Activated T-cell treated with anti-CD3 and anti-CD28 coated beads, Interleukin-2, amount 50 U/mL, for 72 hours (primary cell): ENCODE measurements at regions not wholly inside any gene's neighbourhood (a gene's known extent, or its start where the extent isn't known, plus 50 kb on each side); places are given as distances from the start of the nearest gene placed in this dataset.

Source experiments
- ATAC-seq, 2 donors: fragments of 150-1000 bp; cut with Tn5 transposase; replicated peaks in 1 of 2; 2 replicates each; pipeline ENCODE4 v1.10.0; 2021; ENCODE audit warnings: moderate library complexity in 2 of 2, mild to moderate bottlenecking in 1 of 2
- DNase-seq, 2 donors: peaks; one replicate each; pipeline ENCODE4 v3.0.0; 2021 to 2022; ENCODE audit warnings: mixed read lengths in 1 of 2
- H3K27ac Mint-ChIP-seq: one replicate; pipeline ENCODE4 v1.8.0; 2022; ENCODE audit warnings: mild to moderate bottlenecking, moderate library complexity, mixed read lengths
- H3K27me3 Mint-ChIP-seq: one replicate; pipeline ENCODE4 v1.8.0; 2022; ENCODE audit warnings: low read depth, mixed read lengths
- H3K36me3 Mint-ChIP-seq, 2 donors: one replicate each; pipeline ENCODE4 v1.8.0; 2022; ENCODE audit warnings: mixed read lengths in 2 of 2, mild to moderate bottlenecking in 1 of 2; ENCODE audit not compliant: insufficient read depth in 2 of 2
- H3K4me1 Mint-ChIP-seq: one replicate; pipeline ENCODE4 v1.8.0; 2022; ENCODE audit warnings: low read depth, mixed read lengths
- H3K4me3 Mint-ChIP-seq, 2 donors: one replicate each; pipeline ENCODE4 v1.8.0; 2022; ENCODE audit warnings: mild to moderate bottlenecking in 2 of 2, mixed read lengths in 2 of 2, moderate library complexity in 2 of 2
- H3K9me3 Mint-ChIP-seq, 2 donors: one replicate each; pipeline ENCODE4 v1.8.0; 2022; ENCODE audit warnings: mixed read lengths in 2 of 2

DNA sequence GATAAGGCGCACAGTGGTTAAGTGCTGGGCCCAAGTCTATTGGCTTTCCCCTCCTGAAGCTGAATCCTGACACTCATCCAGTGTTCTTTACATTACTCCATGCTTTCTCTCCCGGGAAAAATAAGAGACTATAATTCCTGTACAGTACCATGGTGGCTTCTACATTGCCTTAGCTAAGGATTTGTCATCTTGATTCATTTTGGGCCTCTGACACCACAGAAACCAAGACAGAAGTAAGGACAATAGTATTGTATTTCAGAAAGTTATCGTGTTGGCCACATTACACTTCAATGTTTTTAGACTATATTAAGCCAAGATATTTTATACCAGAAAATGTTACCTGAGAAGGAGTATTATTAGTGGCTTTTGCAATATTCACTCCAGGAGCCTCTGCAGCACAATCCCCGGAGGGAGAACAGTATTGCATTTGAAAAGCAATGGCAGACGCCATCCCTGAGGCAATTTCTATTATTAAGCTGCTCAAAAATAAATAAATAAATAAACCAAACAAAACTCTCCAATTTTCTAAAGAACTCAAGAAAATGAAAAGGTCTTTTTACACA, 267.9 kb downstream of the ENC1 start:
- Mint-ChIP-seq H3K36me3 (no peaks in the 10 kb centered on the region), H3K4me1 (no peaks in the 10 kb centered on the region), H3K4me3 (no peak overlapping the region), H3K27ac (no peak overlapping the region), H3K9me3 (no peaks in the 10 kb centered on the region), H3K27me3 (peaks cover 16% of the 10 kb centered on the region)
- no peak for DNase-seq
- ATAC-seq, result no peak

DNA sequence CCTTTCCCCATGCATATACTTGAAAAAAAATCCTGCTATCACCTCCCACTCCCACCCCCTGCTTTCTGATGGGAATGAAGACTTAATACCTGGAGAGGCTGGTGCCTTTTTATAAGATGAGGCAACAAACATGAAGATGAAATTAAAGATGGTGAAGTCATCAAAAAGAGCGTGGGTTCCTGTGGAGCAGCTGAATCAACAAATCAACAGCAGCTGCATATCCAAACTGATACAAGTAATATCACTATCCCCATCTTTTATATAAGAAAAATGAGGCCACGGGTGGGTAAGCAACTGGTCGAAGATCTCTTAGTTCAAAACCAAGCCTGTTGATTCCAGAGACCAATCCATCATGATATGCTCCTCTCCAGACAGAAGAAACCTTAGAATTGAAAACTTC, 268.5 kb downstream of the ENC1 start:
- no peak overlapping the region for H3K4me3 Mint-ChIP-seq
- no peaks in the 10 kb centered on the region for H3K4me1 Mint-ChIP-seq
- no peaks in the 10 kb centered on the region for H3K36me3 Mint-ChIP-seq
- peaks cover 11% of the 10 kb centered on the region for H3K27me3 Mint-ChIP-seq
- no peak overlapping the region for H3K27ac Mint-ChIP-seq
- ATAC-seq (no peak), DNase-seq (no peak)
- H3K9me3 Mint-ChIP-seq, result no peaks in the 10 kb centered on the region

DNA sequence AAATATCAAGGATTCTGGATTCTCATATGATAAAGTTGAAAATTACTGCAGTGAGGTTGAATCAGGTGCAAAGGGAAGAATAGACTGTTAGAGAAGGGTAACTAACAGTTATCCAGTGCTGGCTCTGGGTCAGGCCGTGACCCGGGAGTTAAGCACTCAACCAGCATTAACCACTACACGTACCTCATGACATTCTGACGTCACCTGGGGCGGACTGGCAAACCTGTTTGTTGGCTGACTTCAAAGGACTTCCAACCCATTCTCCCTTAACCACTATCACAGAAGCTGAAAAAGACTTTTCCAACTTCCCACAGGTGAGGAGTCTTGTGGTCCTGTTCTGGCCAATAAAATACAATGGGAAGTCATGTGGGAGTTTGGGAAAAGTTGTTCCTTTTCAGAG, 268.9 kb downstream of the ENC1 start:
- no peak for ATAC-seq
- H3K36me3 Mint-ChIP-seq, result no peaks in the 10 kb centered on the region
- H3K4me1 Mint-ChIP-seq, result no peaks in the 10 kb centered on the region
- H3K27me3 Mint-ChIP-seq, result peaks cover 11% of the 10 kb centered on the region
- no peak overlapping the region for H3K27ac Mint-ChIP-seq
- no peak overlapping the region for H3K4me3 Mint-ChIP-seq
- DNase-seq, result no peak
- no peaks in the 10 kb centered on the region for H3K9me3 Mint-ChIP-seq

DNA sequence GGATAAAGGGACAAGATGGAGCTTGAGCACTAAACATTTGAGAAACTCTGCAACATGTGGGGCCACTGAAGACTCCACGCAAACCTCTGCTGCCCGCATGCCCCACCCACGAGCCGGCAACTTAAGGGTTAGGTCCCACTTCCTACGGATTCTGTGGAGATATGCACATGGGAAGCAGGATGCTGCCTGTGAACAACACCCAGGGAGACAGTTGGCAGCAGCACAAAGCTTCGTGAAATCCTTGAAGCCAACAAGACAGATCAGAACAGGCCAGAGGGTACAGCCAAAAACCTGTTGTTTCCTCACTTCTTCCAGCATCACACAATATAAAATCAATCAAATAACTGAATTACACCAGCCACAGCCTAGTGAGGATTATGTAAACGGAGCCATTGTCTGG, 270.4 kb downstream of the ENC1 start:
- H3K4me1 Mint-ChIP-seq, result no peaks in the 10 kb centered on the region
- ATAC-seq, result no peak
- peaks cover 5% of the 10 kb centered on the region for H3K27me3 Mint-ChIP-seq
- H3K9me3 Mint-ChIP-seq, result no peaks in the 10 kb centered on the region
- no peak overlapping the region for H3K4me3 Mint-ChIP-seq
- H3K27ac Mint-ChIP-seq, result no peak overlapping the region
- no peaks in the 10 kb centered on the region for H3K36me3 Mint-ChIP-seq
- no peak for DNase-seq

DNA sequence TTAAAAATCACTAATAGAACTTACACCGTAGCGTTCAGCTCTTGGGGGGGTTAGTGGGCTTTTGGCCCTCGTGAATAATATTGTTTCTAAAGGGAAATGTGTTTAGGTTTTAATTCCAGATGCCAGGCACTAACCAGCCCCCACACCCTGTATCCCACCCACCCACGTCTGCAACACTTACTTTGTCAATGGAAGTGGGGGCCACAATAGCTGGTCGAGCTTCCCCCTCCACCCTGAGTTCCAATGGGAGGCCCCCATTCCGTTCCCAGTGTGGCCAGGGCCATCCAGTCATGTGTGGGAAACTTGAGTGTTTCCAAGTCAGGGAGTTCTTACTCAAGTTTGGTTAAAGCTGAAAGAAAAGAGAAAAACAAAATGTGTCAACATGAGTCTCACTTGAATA, 271.4 kb downstream of the ENC1 start:
- Mint-ChIP-seq H3K4me1 (no peaks in the 10 kb centered on the region), H3K27ac (no peak overlapping the region), H3K9me3 (no peaks in the 10 kb centered on the region), H3K4me3 (no peak overlapping the region), H3K27me3 (peaks cover 5% of the 10 kb centered on the region), H3K36me3 (no peaks in the 10 kb centered on the region)
- DNase-seq, result no peak
- ATAC-seq, result no peak

DNA sequence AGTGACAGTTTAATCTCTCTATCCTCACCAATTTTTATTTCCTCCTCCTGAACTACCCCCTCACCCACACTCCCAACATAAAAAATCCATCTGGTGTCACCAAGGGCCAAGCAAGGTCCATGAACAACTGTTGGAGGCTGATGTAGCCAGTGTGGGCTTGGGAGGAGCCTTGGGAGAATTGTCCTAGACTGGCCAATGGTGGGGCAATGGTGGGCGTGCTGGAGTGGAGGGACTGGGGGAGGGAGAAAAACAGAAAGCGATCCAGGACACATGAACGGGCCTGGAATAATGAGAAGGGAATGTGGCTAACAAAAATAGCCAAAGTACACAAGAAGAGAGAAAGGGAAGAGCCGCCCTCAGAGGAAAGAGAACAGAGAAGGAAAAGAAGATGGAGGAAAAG, 272.6 kb downstream of the ENC1 start:
- ATAC-seq (no peak), DNase-seq (no peak)
- H3K36me3 Mint-ChIP-seq, result no peaks in the 10 kb centered on the region
- no peaks in the 10 kb centered on the region for H3K4me1 Mint-ChIP-seq
- peaks cover 0 to 1% of the 10 kb centered on the region in 2 donors for H3K9me3 Mint-ChIP-seq
- H3K27me3 Mint-ChIP-seq, result peaks cover 17% of the 10 kb centered on the region
- no peak overlapping the region for H3K4me3 Mint-ChIP-seq
- H3K27ac Mint-ChIP-seq, result no peak overlapping the region

DNA sequence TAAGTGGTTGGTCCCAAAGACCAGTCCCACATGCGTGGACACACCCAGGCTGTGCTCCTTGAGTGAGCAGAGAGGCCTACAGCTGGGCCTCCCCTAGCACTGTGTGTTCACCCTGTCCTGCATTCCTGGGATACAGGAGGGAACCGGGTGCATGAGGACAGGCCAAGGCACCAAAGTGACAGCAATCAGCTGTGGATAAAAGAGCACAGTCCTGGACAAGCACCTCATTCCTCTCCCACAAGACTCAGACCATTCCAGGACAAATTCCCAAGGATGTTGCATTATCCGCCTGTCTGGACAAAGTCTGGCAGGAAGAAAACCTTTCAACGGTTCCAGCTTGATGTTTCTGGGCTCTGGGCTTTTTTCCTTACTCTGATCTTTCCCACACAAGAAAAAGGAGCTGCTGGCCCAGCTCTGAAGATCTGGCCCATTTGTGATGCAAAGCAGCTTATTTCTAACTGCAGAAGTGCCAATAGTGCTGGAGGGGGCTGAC, 273.2 kb downstream of the ENC1 start:
- no peak overlapping the region for H3K4me3 Mint-ChIP-seq
- H3K36me3 Mint-ChIP-seq, result no peaks in the 10 kb centered on the region
- no peak overlapping the region for H3K27ac Mint-ChIP-seq
- ATAC-seq (no peak), DNase-seq (no peak)
- no peaks in the 10 kb centered on the region for H3K4me1 Mint-ChIP-seq
- peaks cover 0 to 1% of the 10 kb centered on the region in 2 donors for H3K9me3 Mint-ChIP-seq
- peaks cover 19% of the 10 kb centered on the region for H3K27me3 Mint-ChIP-seq

DNA sequence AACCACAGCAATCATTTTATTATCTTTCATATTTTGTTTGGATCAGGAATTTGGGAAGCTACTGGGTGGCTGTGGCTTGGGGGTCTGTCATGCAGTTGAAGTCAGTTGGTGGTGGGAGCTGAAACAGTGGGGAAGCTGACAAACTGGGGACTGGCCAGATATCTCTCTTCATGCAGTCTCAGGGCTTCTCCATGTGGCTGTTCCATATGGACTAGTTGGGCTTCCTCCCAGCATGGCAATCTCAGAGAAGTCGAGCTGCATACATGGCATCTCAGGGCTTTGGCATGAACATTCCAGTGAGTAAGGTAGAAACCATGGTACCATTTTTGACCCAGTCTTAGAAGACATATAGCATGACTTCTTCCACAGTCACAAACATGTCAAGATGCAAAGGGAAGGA, 274.8 kb downstream of the ENC1 start:
- Mint-ChIP-seq H3K27me3 (peaks cover 14% of the 10 kb centered on the region), H3K4me1 (no peaks in the 10 kb centered on the region), H3K27ac (no peak overlapping the region), H3K36me3 (no peaks in the 10 kb centered on the region), H3K9me3 (peaks cover 0 to 1% of the 10 kb centered on the region in 2 donors), H3K4me3 (no peak overlapping the region)
- no peak for DNase-seq
- no peak for ATAC-seq

DNA sequence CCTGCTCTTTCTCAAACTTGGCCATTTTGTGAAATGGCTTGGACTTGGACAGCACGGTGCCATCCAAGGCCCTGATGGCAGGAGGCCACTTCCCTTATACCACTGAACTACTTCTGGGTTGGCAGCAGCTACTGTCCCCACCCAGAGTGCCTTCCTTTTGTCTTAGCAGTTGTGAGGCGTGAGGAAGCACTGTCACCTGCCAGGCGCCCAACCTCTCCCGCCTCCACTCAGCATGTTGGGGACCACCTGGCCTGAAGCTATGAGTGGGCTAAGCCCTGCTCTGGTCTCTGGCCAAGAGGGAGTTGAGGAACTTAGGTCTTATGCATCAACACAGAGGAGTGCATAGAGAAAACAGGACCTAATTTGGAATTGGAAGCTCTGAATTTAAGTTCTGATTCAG, 276.0 kb downstream of the ENC1 start:
- peaks cover 0 to 1% of the 10 kb centered on the region in 2 donors for H3K9me3 Mint-ChIP-seq
- H3K36me3 Mint-ChIP-seq, result no peaks in the 10 kb centered on the region
- DNase-seq (no peak), ATAC-seq (no peak)
- peaks cover 14% of the 10 kb centered on the region for H3K27me3 Mint-ChIP-seq
- H3K4me1 Mint-ChIP-seq, result no peaks in the 10 kb centered on the region
- no peak overlapping the region for H3K27ac Mint-ChIP-seq
- no peak overlapping the region for H3K4me3 Mint-ChIP-seq

DNA sequence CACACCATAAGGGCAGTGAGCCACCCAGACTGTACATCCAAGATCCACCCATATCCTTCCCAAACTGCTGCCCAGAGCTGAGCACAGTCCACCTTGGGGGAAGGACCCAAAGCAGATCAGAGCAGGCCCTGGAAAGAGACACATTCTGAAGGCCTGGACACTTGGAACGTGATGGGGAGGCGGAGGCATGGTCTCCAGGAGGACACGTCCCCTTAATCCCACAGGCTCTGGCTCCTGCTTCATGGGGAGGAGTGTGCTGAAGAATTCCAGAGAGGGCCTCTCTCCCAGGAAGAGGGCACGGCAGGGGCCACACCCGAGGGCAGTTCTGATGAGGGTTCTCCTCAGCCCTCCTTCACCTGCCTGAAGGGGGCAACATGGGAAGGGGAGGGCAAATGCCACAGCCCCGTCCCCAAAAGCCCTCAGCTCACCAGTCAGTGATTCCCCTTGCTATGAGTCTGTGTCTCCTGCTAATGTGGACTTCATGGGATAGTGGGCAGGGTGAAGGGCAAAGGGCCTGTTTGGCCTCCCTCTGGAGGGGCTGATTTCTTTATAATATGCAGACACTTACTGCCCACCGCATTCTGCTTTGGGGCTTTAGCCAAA, 276.8 kb downstream of the ENC1 start:
- ATAC-seq, result no peak
- peaks cover 0 to 1% of the 10 kb centered on the region in 2 donors for H3K9me3 Mint-ChIP-seq
- H3K27me3 Mint-ChIP-seq, result peaks cover 14% of the 10 kb centered on the region
- no peak overlapping the region for H3K27ac Mint-ChIP-seq
- no peaks in the 10 kb centered on the region for H3K4me1 Mint-ChIP-seq
- no peaks in the 10 kb centered on the region for H3K36me3 Mint-ChIP-seq
- no peak for DNase-seq
- H3K4me3 Mint-ChIP-seq, result no peak overlapping the region

DNA sequence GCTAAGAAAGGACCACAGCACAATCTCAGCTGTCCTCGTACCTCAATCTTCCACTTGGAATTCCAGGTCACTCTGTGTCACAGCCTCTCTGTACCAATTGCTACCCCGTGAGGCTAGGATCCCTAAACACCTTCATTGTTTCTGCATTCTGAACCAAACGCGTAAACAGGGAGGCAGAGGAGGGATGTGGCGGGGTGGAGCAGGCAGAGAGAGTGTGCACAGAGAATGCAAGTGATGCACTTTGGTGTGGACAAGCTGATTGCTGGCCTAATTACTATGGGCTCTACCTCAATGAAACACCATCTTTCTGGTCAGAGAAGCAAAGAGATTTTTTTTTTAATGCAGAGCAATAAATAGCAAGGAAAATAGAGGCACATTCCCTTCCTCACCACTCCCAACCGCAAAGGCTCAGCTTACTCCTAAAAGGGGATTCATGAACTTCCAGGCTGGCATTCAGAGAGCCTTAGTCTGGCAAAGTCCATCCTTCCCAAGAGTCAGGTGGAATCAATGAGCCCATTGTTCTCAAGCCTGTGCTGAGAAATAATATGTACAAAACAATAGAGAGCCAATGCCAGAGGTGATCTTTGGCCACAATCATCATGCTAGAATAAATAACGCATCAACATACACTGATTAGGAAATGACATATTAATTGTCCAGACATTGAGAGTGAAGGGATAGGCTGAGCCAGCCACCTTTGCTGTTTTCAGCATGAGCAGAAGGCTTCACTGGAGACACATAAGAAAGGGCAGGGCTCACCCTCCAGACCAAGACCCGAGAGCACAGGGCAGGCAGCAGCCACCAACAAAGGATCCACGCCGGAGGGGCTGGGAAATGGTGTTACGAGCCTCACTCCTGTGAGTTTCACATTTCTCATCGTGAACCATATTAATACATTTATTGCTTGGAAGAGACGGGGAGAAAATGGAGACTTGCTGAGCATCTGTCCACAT, 278.8 kb downstream of the ENC1 start:
- ATAC-seq (no peak), DNase-seq (no peak)
- Mint-ChIP-seq H3K4me3 (no peak overlapping the region), H3K27ac (no peak overlapping the region), H3K27me3 (peaks cover 14% of the 10 kb centered on the region), H3K9me3 (peaks cover 0 to 1% of the 10 kb centered on the region in 2 donors), H3K36me3 (no peaks in the 10 kb centered on the region), H3K4me1 (no peaks in the 10 kb centered on the region)

DNA sequence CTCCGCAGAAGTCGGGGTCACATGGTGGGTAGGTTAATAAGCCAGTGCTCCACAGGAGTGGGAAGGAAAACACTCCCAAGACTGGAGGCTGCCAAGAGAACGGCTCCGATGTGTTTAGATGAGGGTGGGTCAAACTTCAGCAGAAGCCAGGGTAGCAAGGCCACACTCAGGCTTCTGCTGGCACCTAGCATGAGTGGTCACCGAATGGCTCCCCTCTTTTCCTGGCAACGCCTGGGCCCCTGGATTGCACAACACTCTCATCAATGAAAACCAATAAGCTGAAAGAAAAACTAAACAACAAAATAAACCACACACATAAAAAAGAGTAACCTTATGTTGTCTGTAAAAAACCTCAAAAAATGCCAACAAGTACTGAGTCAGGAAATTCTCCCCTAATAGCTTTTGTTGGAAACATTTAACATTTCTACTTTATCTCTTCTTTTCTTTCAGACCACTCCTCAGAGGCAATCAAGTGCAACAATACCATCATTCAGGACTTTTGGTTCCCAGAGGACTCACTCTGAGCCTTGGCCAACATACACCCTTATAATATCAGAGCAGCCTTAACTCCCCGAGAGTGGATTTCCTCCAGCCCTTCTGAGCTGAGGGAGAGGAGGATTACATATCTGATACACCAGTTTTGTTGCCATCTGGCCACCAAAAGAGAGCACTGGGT, 279.9 kb downstream of the ENC1 start:
- Mint-ChIP-seq H3K4me1 (no peaks in the 10 kb centered on the region), H3K36me3 (no peaks in the 10 kb centered on the region), H3K4me3 (no peak overlapping the region), H3K27me3 (peaks cover 14% of the 10 kb centered on the region), H3K27ac (no peak overlapping the region), H3K9me3 (peaks cover 0 to 1% of the 10 kb centered on the region in 2 donors)
- no peak for DNase-seq
- no peak for ATAC-seq

DNA sequence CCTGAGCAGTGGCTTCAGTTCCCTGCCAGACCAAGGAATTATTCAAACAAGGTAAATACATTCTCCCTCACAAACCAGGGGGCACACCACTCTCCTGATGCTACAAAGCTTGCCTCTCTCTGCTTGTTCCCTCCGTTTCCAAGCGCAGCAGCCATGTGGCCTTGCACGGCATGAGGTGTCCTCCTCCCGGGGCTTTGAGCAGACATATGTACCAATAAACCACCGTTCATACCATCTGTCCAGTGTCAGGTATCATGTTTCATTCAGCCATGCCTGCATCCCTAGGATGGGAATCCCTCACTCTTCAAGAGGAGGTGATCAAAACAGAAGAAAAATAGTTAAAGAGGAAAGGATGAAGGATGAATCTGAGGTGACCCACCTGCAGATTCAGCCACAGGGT, 282.7 kb downstream of the ENC1 start:
- H3K4me1 Mint-ChIP-seq, result no peaks in the 10 kb centered on the region
- no peak overlapping the region for H3K4me3 Mint-ChIP-seq
- DNase-seq, result no peak
- no peak for ATAC-seq
- peaks cover 8% of the 10 kb centered on the region for H3K27me3 Mint-ChIP-seq
- no peaks in the 10 kb centered on the region for H3K9me3 Mint-ChIP-seq
- H3K36me3 Mint-ChIP-seq, result no peaks in the 10 kb centered on the region
- H3K27ac Mint-ChIP-seq, result no peak overlapping the region
